ENCODE measurements at regions not wholly inside any gene's neighbourhood (a gene's known extent, or its start where the extent isn't known, plus 50 kb on each side); places are given as distances from the start of the nearest gene placed in this dataset.
"Not testable (repeated sequence)": the region's sequence is repeated elsewhere in the genome, so short reads cannot be mapped to it uniquely, and the experiment has no call there.

GRCh38 chr7:23898619-23899018 is 188.6 kb downstream of the STK31 start:
- Histone ChIP-seq H3K4me3 (ENCODE audit: control insufficient read depth in 2 of 3, extremely low read depth in 1 of 3, insufficient read depth in 2 of 3, low read depth in 1 of 3, low read length in 3 of 3) (no peak overlapping the region), H3K4me2 (ENCODE audit: control insufficient read depth, extremely low read depth, insufficient read depth, low read depth, low read length) (no peak overlapping the region), H3K79me2 (ENCODE audit: control insufficient read depth, insufficient read depth, low read length) (no peaks in the 10 kb centered on the region), H3K4me1 (ENCODE audit: control insufficient read depth, extremely low read depth, insufficient read depth, low read length) (no peaks in the 10 kb centered on the region), H2AFZ (ENCODE audit: control insufficient read depth, low read length) (no peak overlapping the region), H3K27me3 (ENCODE audit: control insufficient read depth, extremely low read depth, insufficient read depth, low read length) (no peaks in the 10 kb centered on the region), H3K27ac (ENCODE audit: control insufficient read depth, insufficient read depth, low read length) (no peak overlapping the region), H3K9me1 (ENCODE audit: control insufficient read depth, extremely low read depth, insufficient read depth, low read length) (no peaks in the 10 kb centered on the region), H4K20me1 (ENCODE audit: control insufficient read depth, extremely low read depth, insufficient read depth, low read length) (no peaks in the 10 kb centered on the region), H3K36me3 (ENCODE audit: control insufficient read depth in 2 of 2, extremely low read depth in 1 of 2, insufficient read depth in 2 of 2, low read length in 2 of 2) (no peaks in the 10 kb centered on the region), H3K9ac (ENCODE audit: control insufficient read depth, extremely low read depth, insufficient read depth, low read length) (no peak overlapping the region), H3K9me3 (ENCODE audit: control insufficient read depth, low read depth, low read length) (no peaks in the 10 kb centered on the region)
- DNase-seq (ENCODE audit: low read depth, low spot score) (no peak), FAIRE-seq (no peak)
- dilution Hi-C loops (cut with MboI; ENCODE audit: extremely low pct_ligation_motif_present, low sequenced_read_pairs) = no loop called here
- TF ChIP-seq EZH2 (IDR thresholded peaks at IDR 0.05; ENCODE audit: low read length) (no peak), CTCF (optimal IDR thresholded peaks at IDR 0.05 in 1 of 3, IDR thresholded peaks at IDR 0.05 in 1 of 3, conservative IDR thresholded peaks at IDR 0.05 in 1 of 3; ENCODE audit: extremely low read depth in 1 of 3, insufficient read depth in 2 of 3, low read length in 3 of 3) (no peak)

DNA sequence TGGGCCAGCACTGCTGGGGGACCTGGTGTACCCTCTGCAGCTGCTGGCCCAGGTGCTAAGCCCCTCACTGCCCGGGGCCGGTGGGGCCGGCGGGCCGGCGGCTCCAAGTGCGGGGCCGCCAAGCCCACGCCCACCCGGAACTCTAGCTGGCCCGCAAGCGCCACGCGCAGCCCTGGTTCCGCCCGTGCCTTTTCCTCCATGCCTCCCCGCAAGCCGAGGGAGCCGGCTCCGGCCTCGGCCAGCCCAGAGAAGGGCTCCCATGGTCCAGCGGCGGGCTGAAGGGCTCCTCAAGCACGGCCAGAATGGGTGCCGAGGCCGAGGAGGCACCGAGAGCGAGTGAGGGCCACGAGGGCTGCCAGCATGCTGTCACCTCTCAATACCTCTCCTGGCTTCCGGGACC is 194.9 kb downstream of the STK31 start:
- DNase-seq (ENCODE audit: low read depth, low spot score); dilution Hi-C loops (cut with MboI; ENCODE audit: extremely low pct_ligation_motif_present, low sequenced_read_pairs); H3K36me3 ChIP-seq (ENCODE audit: control insufficient read depth in 2 of 2, extremely low read depth in 1 of 2, insufficient read depth in 2 of 2, low read length in 2 of 2); FAIRE-seq; H3K9me1 ChIP-seq (ENCODE audit: control insufficient read depth, extremely low read depth, insufficient read depth, low read length); H3K4me3 ChIP-seq (ENCODE audit: control insufficient read depth in 2 of 3, extremely low read depth in 1 of 3, insufficient read depth in 2 of 3, low read depth in 1 of 3, low read length in 3 of 3); H4K20me1 ChIP-seq (ENCODE audit: control insufficient read depth, extremely low read depth, insufficient read depth, low read length); H3K27me3 ChIP-seq (ENCODE audit: control insufficient read depth, extremely low read depth, insufficient read depth, low read length); H2AFZ ChIP-seq (ENCODE audit: control insufficient read depth, low read length); H3K9me3 ChIP-seq (ENCODE audit: control insufficient read depth, low read depth, low read length); H3K9ac ChIP-seq (ENCODE audit: control insufficient read depth, extremely low read depth, insufficient read depth, low read length); H3K79me2 ChIP-seq (ENCODE audit: control insufficient read depth, insufficient read depth, low read length); H3K4me1 ChIP-seq (ENCODE audit: control insufficient read depth, extremely low read depth, insufficient read depth, low read length); H3K27ac ChIP-seq (ENCODE audit: control insufficient read depth, insufficient read depth, low read length); H3K4me2 ChIP-seq (ENCODE audit: control insufficient read depth, extremely low read depth, insufficient read depth, low read depth, low read length): not testable (repeated sequence)

GRCh38 chr7:23907012-23907411 is 197.0 kb downstream of the STK31 start:
- Histone ChIP-seq H3K9me3 (ENCODE audit: control insufficient read depth, low read depth, low read length) (no peaks in the 10 kb centered on the region), H2AFZ (ENCODE audit: control insufficient read depth, low read length) (no peak overlapping the region), H3K9me1 (ENCODE audit: control insufficient read depth, extremely low read depth, insufficient read depth, low read length) (no peaks in the 10 kb centered on the region), H3K79me2 (ENCODE audit: control insufficient read depth, insufficient read depth, low read length) (no peaks in the 10 kb centered on the region), H3K4me1 (ENCODE audit: control insufficient read depth, extremely low read depth, insufficient read depth, low read length) (no peaks in the 10 kb centered on the region), H3K9ac (ENCODE audit: control insufficient read depth, extremely low read depth, insufficient read depth, low read length) (no peak overlapping the region), H3K4me2 (ENCODE audit: control insufficient read depth, extremely low read depth, insufficient read depth, low read depth, low read length) (no peak overlapping the region), H4K20me1 (ENCODE audit: control insufficient read depth, extremely low read depth, insufficient read depth, low read length) (no peaks in the 10 kb centered on the region), H3K36me3 (ENCODE audit: control insufficient read depth in 2 of 2, extremely low read depth in 1 of 2, insufficient read depth in 2 of 2, low read length in 2 of 2) (no peaks in the 10 kb centered on the region), H3K27me3 (ENCODE audit: control insufficient read depth, extremely low read depth, insufficient read depth, low read length) (no peaks in the 10 kb centered on the region), H3K27ac (ENCODE audit: control insufficient read depth, insufficient read depth, low read length) (no peak overlapping the region), H3K4me3 (ENCODE audit: control insufficient read depth in 2 of 3, extremely low read depth in 1 of 3, insufficient read depth in 2 of 3, low read depth in 1 of 3, low read length in 3 of 3) (no peak overlapping the region)
- no peak for FAIRE-seq
- DNase-seq (ENCODE audit: low read depth, low spot score) = no peak
- dilution Hi-C loops (cut with MboI; ENCODE audit: extremely low pct_ligation_motif_present, low sequenced_read_pairs) = no loop called here
- TF ChIP-seq CTCF (optimal IDR thresholded peaks at IDR 0.05 in 1 of 3, IDR thresholded peaks at IDR 0.05 in 1 of 3, conservative IDR thresholded peaks at IDR 0.05 in 1 of 3; ENCODE audit: extremely low read depth in 1 of 3, insufficient read depth in 2 of 3, low read length in 3 of 3) (no peak), EZH2 (IDR thresholded peaks at IDR 0.05; ENCODE audit: low read length) (no peak)
